Esophagus muscularis mucosa (tissue), 4 donors: ENCODE measurements at regions not wholly inside any gene's neighbourhood (a gene's known extent, or its start where the extent isn't known, plus 50 kb on each side); places are given as distances from the start of the nearest gene placed in this dataset.

Experiments used
- DNase-seq: peaks from one replicate; pipeline ENCODE4 v3.0.0-alpha.2; 2017; ENCODE audit errors: extremely low spot score
- H3K27ac ChIP-seq, 4 donors: fragments of 200-600 bp; sonication (generic); replicated peaks in 1 of 4; 1 replicate in 3 of 4; 2 replicates in 1 of 4; pipeline ENCODE4 v1.5.1; 2016 to 2019; ENCODE audit warnings: mild to moderate bottlenecking in 1 of 4
- H3K27me3 ChIP-seq, 4 donors: fragments of 200-600 bp; sonication (generic); one replicate each; pipeline versions ENCODE4 v1.5.1 to v1.6.0; 2016 to 2019
- H3K36me3 ChIP-seq, 4 donors: fragments of 200-600 bp; sonication (generic); one replicate each; pipeline ENCODE4 v1.5.1; 2016 to 2019
- H3K4me1 ChIP-seq, 4 donors: fragments of 200-600 bp; sonication (generic); one replicate each; pipeline ENCODE4 v1.5.1; 2016 to 2019
- H3K4me3 ChIP-seq, 4 donors: fragments of 200-600 bp; sonication (generic); 1 replicate in 2 of 4; 2 replicates in 2 of 4; pipeline ENCODE4 v1.5.1; 2016 to 2019; ENCODE audit warnings: mild to moderate bottlenecking in 4 of 4, moderate library complexity in 1 of 4
- H3K9me3 ChIP-seq, 4 donors: fragments of 200-600 bp; sonication (generic); 1 replicate in 3 of 4; 2 replicates in 1 of 4; pipeline ENCODE4 v1.5.1; 2016 to 2019
- EP300 ChIP-seq: sonication (generic); formaldehyde crosslinking; IDR thresholded peaks from one replicate; pipeline ENCODE4 v1.6.1; 2017; ENCODE audit warnings: antibody characterized with exemption
- POLR2A ChIP-seq: fragments of 450-650 bp; IDR thresholded peaks from one replicate; pipeline ENCODE4 v1.6.1; 2017; ENCODE audit warnings: antibody characterized with exemption, moderate library complexity, mild to moderate bottlenecking, low read depth
- POLR2AphosphoS5 ChIP-seq, 2 donors: sonication (generic); formaldehyde crosslinking; IDR thresholded peaks; one replicate each; pipeline ENCODE4 v1.6.1; 2017; ENCODE audit warnings: antibody characterized with exemption in 2 of 2
- whole genome bisulfite sequencing: methylation state at CpG from one replicate; pipeline ENCODE4 v1.1.5; 2018; 5-methylcytosine and 5-hydroxymethylcytosine counted together
- intact Hi-C: fragments of 100-400 bp; cut with DNase I; formaldehyde crosslinking; loops from one replicate; pipeline ENCODE4 v1.15.1; 2023
- TF ChIP-seq, protein P1 (sequence below), 3 experiments: fragments of 200-600 bp in 2 of 3; fragments of 450-650 bp in 1 of 3; sonication (generic) in 2 of 3; IDR thresholded peaks; one replicate each; pipeline ENCODE4 v1.5.1; 2017 to 2019; ENCODE audit warnings: antibody characterized with exemption in 3 of 3, mild to moderate bottlenecking in 2 of 3, moderate library complexity in 1 of 3

DNA sequence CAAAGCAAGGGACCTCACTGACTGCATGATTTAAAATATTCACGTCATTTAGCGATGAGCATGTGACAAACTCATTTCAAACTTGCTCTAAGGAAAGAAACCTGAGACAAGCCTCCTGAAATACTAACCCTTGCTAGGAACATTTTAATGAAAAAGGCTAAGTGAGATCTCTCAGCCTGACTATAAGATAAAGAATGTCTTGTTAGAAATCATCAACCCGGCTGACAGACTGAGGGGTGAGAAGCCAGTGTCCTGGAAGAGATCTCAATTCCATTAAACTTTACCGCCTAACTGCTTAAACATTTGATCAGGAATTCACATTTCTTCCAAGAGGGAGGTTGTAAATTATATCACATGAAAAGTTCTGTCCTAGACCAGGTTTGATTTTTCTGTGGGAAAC is 274.8 kb upstream of the EXOC2 start:
- TF ChIP-seq EP300: no peak
- TF ChIP-seq POLR2A: no peak
- no peak for TF ChIP-seq POLR2AphosphoS5 (IDR thresholded peaks at IDR 0.05)
- TF ChIP-seq, protein P1, sequence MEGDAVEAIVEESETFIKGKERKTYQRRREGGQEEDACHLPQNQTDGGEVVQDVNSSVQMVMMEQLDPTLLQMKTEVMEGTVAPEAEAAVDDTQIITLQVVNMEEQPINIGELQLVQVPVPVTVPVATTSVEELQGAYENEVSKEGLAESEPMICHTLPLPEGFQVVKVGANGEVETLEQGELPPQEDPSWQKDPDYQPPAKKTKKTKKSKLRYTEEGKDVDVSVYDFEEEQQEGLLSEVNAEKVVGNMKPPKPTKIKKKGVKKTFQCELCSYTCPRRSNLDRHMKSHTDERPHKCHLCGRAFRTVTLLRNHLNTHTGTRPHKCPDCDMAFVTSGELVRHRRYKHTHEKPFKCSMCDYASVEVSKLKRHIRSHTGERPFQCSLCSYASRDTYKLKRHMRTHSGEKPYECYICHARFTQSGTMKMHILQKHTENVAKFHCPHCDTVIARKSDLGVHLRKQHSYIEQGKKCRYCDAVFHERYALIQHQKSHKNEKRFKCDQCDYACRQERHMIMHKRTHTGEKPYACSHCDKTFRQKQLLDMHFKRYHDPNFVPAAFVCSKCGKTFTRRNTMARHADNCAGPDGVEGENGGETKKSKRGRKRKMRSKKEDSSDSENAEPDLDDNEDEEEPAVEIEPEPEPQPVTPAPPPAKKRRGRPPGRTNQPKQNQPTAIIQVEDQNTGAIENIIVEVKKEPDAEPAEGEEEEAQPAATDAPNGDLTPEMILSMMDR (IDR thresholded peaks at IDR 0.05): no peak
- no peaks in the 10 kb centered on the region for H3K36me3 ChIP-seq
- WGBS: 87% methylated on average over 4 of the region's 4 CpGs
- no peaks in the 10 kb centered on the region for H3K27me3 ChIP-seq
- intact Hi-C loops: no loop called here
- no peak for DNase-seq
- no peaks in the 10 kb centered on the region for H3K9me3 ChIP-seq
- H3K4me3 ChIP-seq: no peak overlapping the region
- H3K4me1 ChIP-seq: peaks cover 0 to 9% (median 3%) of the 10 kb centered on the region in 4 donors
- H3K27ac ChIP-seq: no peak overlapping the region

- TF ChIP-seq, protein P1 (IDR thresholded peaks at IDR 0.05): no peak
- TF ChIP-seq POLR2AphosphoS5 (IDR thresholded peaks at IDR 0.05) (no peak), POLR2A (no peak)
- no peak for DNase-seq
- Histone ChIP-seq H3K9me3 (no peaks in the 10 kb centered on the region), H3K27ac (no peak overlapping the region), H3K27me3 (no peaks in the 10 kb centered on the region), H3K36me3 (no peaks in the 10 kb centered on the region), H3K4me3 (no peak overlapping the region), H3K4me1 (peaks cover 0 to 9% (median 3%) of the 10 kb centered on the region in 4 donors)
- intact Hi-C loops: no loop called here
- 96% methylated on average over 2 of the region's 2 CpGs for WGBS
Observed at GRCh38 chr6:965343-965742, 272.4 kb upstream of the EXOC2 start.

DNA sequence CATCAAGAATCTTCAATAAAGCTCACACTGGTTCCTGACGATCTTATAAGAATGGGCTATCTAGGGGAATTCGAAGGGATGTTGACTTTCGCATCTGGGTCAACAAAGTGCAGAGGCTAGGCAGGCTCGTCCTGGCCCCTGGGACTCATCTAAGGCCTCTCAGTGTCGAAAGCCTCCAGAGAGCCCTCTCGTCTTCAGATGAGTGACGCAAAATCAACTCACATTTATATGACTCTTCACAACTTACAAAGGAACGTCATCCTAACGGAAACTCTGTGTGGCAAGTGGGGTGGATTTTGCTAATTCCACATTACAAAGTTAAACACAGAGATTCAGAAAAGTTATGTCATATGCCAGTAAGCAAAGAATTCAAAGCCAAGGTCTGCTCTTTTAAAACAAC is 270.5 kb upstream of the EXOC2 start:
- no peak for DNase-seq
- Histone ChIP-seq H3K27me3 (no peaks in the 10 kb centered on the region), H3K4me1 (peaks cover 0 to under 1% (median 0%) of the 10 kb centered on the region in 4 donors), H3K36me3 (no peaks in the 10 kb centered on the region), H3K4me3 (no peak overlapping the region), H3K27ac (no peak overlapping the region), H3K9me3 (no peaks in the 10 kb centered on the region)
- 87% methylated on average over 9 of the region's 9 CpGs for WGBS
- intact Hi-C loops: no loop called here
- no peak for TF ChIP-seq POLR2AphosphoS5 (IDR thresholded peaks at IDR 0.05)
- TF ChIP-seq EP300: no peak
- TF ChIP-seq POLR2A: no peak
- TF ChIP-seq, protein P1 (IDR thresholded peaks at IDR 0.05): no peak

- TF ChIP-seq POLR2A (no peak), EP300 (no peak), POLR2AphosphoS5 (IDR thresholded peaks at IDR 0.05) (no peak)
- TF ChIP-seq, protein P1 (IDR thresholded peaks at IDR 0.05): no peak
- Histone ChIP-seq H3K27me3 (no peaks in the 10 kb centered on the region), H3K27ac (no peak overlapping the region), H3K4me1 (no peaks in the 10 kb centered on the region), H3K9me3 (no peaks in the 10 kb centered on the region), H3K4me3 (no peak overlapping the region), H3K36me3 (no peaks in the 10 kb centered on the region)
- intact Hi-C loops: no loop called here
- 90% methylated on average over 9 of the region's 10 CpGs for WGBS
- DNase-seq: no peak
Observed at GRCh38 chr6:961407-961960, 268.5 kb upstream of the EXOC2 start.

DNA sequence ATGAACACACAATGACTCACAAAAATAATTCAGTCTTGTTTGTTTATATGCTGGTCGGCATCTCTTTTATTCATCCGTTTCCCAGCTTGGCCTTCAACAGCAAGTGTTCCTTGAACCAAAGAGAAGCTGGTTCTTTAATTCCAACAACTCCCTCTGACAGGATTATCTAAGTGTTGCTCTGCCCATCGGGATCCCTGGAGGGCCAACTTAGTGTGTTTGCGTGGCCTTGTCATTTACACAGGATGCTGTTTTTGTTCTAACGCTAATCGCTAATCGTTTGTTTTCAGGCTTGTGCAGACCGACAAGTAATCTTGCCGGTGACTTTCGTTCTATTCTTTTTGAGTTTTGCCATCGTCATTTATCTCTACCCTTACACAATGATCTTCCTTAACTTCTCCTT is 267.4 kb upstream of the EXOC2 start:
- TF ChIP-seq EP300: no peak
- TF ChIP-seq, protein P1 (IDR thresholded peaks at IDR 0.05): no peak
- TF ChIP-seq POLR2AphosphoS5 (IDR thresholded peaks at IDR 0.05): no peak
- no peak for TF ChIP-seq POLR2A
- Histone ChIP-seq H3K4me1 (no peaks in the 10 kb centered on the region), H3K9me3 (no peaks in the 10 kb centered on the region), H3K36me3 (no peaks in the 10 kb centered on the region), H3K4me3 (no peak overlapping the region), H3K27me3 (no peaks in the 10 kb centered on the region), H3K27ac (no peak overlapping the region)
- intact Hi-C loops: no loop called here
- 82% methylated on average over 11 of the region's 11 CpGs for WGBS
- DNase-seq: no peak
